ENCODE measurements at regions not wholly inside any gene's neighbourhood (a gene's known extent, or its start where the extent isn't known, plus 50 kb on each side); places are given as distances from the start of the nearest gene placed in this dataset.

DNA sequence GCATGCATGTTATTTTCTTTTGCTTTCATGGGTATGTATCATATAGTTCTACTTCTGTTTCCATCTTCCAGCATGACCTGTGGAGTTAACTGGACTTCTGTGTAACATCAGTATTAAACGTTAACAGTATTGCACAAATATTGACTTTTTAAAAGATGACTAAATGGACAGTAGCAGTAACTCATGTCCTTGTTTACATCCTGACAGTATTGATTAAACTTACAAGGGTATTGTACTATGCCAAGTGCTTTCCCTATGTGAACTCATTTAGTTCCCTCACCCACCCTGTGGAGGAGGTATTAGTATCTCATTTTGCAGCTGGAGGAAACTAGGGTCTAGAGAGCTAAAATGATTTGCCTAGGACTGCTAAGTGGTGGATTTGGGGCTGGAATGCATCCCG is 128.7 kb upstream of the SLC10A2 start:
- no peaks in the 10 kb centered on the region for H3K9me3 ChIP-seq
- intact Hi-C loops (cut with DNase I) = no loop called here
- H3K27ac ChIP-seq = no peak overlapping the region
- no peaks in the 10 kb centered on the region for H3K27me3 ChIP-seq
- DNase-seq = no peak
- H3K36me3 ChIP-seq = no peaks in the 10 kb centered on the region
- H3K4me1 ChIP-seq = no peaks in the 10 kb centered on the region
- peak in 1 of 4 donors; percentile 88 for ATAC-seq
- WGBS (ENCODE audit: insufficient coverage, low coverage, low lambda C conversion rate, missing lambda C conversion rate) = 44% methylated on average over 2 of the region's 2 CpGs
- TF ChIP-seq, protein P1, sequence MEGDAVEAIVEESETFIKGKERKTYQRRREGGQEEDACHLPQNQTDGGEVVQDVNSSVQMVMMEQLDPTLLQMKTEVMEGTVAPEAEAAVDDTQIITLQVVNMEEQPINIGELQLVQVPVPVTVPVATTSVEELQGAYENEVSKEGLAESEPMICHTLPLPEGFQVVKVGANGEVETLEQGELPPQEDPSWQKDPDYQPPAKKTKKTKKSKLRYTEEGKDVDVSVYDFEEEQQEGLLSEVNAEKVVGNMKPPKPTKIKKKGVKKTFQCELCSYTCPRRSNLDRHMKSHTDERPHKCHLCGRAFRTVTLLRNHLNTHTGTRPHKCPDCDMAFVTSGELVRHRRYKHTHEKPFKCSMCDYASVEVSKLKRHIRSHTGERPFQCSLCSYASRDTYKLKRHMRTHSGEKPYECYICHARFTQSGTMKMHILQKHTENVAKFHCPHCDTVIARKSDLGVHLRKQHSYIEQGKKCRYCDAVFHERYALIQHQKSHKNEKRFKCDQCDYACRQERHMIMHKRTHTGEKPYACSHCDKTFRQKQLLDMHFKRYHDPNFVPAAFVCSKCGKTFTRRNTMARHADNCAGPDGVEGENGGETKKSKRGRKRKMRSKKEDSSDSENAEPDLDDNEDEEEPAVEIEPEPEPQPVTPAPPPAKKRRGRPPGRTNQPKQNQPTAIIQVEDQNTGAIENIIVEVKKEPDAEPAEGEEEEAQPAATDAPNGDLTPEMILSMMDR (IDR thresholded peaks at IDR 0.05) = no peak
- TF ChIP-seq POLR2A (IDR thresholded peaks at IDR 0.05) = no peak
- no peak overlapping the region for H3K4me3 ChIP-seq

DNA sequence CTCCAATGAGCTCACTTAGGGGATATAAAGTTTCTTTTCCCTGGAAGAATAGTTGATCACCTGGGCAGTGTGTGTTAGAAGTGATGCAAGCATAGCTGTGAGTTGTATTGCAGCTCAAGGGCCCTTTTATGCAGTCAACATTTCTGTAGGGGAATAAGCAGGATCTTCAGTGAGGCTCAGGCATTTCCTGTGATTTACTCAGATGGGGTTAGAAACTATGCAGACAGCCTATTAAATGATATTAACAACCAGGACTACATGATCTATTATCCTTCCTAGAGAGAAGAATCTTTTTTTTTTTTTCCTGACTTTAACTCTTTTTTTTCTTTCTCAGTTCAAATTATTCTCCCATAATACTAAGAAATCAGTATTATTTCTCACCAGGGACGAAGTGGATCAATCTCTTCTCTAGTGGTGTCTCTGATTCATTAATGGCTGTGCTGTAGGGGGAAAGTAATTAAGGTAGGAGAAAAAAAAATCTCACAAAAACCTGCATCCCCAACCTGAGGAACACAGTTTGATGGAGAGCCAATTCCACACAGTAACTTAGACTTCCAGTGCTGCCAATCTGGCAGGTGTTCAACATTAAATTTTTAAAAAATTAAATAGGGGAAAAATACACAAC is 126.4 kb upstream of the SLC10A2 start:
- no peaks in the 10 kb centered on the region for H3K4me1 ChIP-seq
- no peaks in the 10 kb centered on the region for H3K27me3 ChIP-seq
- WGBS (ENCODE audit: insufficient coverage, low coverage, low lambda C conversion rate, missing lambda C conversion rate) = 31% methylated on average over 1 of the region's 1 CpG
- DNase-seq (no peak), ATAC-seq (no peak)
- intact Hi-C loops (cut with DNase I) = no loop called here
- no peaks in the 10 kb centered on the region for H3K36me3 ChIP-seq
- TF ChIP-seq, protein P1 (IDR thresholded peaks at IDR 0.05) = no peak
- no peak for TF ChIP-seq POLR2A (IDR thresholded peaks at IDR 0.05)
- H3K9me3 ChIP-seq = no peaks in the 10 kb centered on the region
- no peak overlapping the region for H3K4me3 ChIP-seq
- no peak overlapping the region for H3K27ac ChIP-seq

DNA sequence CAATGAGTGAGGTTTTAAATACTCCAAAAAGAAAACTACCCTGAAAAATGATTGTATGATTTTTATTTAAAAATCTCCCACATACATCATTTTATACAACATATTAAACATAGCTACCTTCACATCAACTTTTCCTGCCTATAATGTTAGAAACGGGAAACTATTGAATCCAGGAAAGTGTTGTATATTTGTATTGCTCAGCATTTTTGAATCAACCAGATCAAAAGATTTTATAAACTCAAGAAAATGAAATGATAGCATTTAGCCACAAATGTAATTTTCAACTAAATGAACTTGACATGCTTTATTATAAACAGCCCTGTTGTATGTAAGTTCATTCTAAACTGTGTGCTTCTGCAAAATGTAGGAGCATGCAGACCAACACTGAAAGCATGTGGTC is 124.6 kb upstream of the SLC10A2 start:
- DNase-seq = no peak
- Histone ChIP-seq H3K4me1 (no peaks in the 10 kb centered on the region), H3K27ac (no peak overlapping the region), H3K27me3 (no peaks in the 10 kb centered on the region), H3K9me3 (no peaks in the 10 kb centered on the region), H3K4me3 (no peak overlapping the region), H3K36me3 (no peaks in the 10 kb centered on the region)
- TF ChIP-seq, protein P1 (IDR thresholded peaks at IDR 0.05) = no peak
- no peak for TF ChIP-seq POLR2A (IDR thresholded peaks at IDR 0.05)
- intact Hi-C loops (cut with DNase I) = no loop called here
- 26% methylated on average over 1 of the region's 1 CpG for WGBS (ENCODE audit: insufficient coverage, low coverage, low lambda C conversion rate, missing lambda C conversion rate)
- ATAC-seq = no peak

DNA sequence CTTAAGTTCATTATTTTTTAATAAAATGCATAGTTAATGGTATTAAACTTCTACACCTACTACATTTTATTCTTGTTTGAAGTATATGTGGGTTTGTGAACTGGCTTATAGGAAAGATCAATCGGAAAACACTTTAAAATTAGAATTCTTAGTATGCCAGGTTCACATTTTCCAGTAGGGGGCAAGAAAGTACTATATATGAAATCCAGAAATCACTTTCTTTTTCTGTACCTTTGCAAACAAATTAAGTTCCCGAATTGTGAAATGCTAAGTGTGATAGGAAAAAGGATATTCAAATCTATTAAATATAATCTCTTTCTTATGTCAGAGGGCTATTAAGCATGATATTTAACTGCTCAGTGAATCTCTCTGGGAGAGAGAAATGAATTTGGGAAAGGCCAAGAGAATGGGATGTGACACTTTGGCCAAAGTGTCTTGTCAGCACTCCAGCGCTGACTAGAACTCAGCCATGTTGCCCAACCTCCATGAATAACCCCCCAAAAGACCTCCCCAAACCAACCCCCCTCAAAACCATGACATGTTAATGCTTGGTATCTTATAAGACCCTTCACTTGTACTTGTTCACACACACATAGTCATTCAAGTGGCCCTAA is 122.6 kb upstream of the SLC10A2 start:
- H3K9me3 ChIP-seq = no peaks in the 10 kb centered on the region
- peak in 3 of 4 donors; percentile 52 to 80 (median 57) for ATAC-seq
- no peaks in the 10 kb centered on the region for H3K36me3 ChIP-seq
- H3K27me3 ChIP-seq = no peaks in the 10 kb centered on the region
- 23% methylated on average over 3 of the region's 3 CpGs for WGBS (ENCODE audit: insufficient coverage, low coverage, low lambda C conversion rate, missing lambda C conversion rate)
- no peak overlapping the region for H3K27ac ChIP-seq
- DNase-seq = no peak
- H3K4me3 ChIP-seq = no peak overlapping the region
- TF ChIP-seq POLR2A (IDR thresholded peaks at IDR 0.05) = no peak
- TF ChIP-seq, protein P1 (IDR thresholded peaks at IDR 0.05) = peak; percentile 59 to 63 (median 60)
- H3K4me1 ChIP-seq = no peaks in the 10 kb centered on the region
- intact Hi-C loops (cut with DNase I) = no loop called here

Measured in right lobe of liver (tissue), 6 donors.